SHP77 (cell line): ENCODE measurements at regions not wholly inside any gene's neighbourhood (a gene's known extent, or its start where the extent isn't known, plus 50 kb on each side); places are given as distances from the start of the nearest gene placed in this dataset.

ENCODE experiments used
- DNase-seq, 2 experiments: peaks; one replicate each; lab custom pipeline; 2025; lab: John Stamatoyannopoulos, UW

DNA sequence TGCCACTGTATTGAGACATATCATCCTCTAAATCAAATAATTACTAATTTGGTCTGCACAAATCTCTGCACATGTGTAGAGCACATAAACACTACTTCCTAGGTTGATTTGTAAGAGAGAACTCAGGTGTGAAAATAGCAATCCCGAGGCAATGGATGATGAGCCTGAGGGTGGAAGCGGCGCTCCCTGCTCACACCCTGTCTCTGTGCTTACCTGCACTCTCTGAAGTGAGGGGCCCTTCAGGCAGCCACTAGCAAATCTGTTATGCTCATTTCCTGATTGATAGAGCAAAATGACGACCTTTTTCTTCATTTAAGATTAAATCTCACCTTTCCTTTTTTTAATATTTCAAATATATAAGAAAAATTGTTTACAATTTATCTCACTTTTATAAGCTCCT lies 1995.7 kb upstream of the AGA start:
- no peak for DNase-seq

DNA sequence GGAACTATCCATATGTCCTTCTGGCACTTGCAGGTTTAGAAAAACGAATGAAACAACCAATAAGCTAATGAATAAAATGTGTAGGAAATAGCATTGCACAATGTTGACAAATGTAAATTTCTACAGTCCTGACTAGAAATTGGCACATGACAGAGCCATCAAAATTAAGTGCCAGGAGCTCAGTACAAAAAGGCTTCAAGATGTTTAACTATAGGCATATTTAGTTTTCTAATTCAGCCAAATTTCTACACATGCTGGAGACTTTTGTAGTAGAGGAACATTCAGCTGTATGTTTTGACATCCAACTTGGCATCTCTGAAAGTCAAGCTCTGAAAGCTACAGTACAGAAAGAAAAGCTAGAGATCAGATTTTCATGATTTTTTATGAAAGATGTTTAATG lies 1999.4 kb upstream of the AGA start:
- no peak for DNase-seq

DNA sequence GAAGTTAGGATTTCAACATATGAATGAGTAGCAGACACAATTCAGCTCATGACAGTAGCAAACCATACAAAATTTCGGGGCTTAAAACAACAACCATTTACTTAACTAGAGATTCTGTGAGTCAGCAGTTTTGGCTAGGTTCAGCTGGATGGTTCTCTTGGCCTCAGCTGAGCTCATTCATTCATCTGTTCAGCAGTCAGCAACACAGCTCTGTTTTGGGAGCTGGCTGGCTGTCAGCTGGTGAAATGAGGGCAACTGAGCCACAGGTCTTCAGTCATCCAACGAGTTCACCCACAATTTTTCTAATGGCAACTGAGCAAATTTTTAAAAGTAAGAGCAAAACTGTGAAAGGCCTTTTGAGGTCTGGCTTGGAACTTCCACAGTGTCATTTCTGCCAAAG lies 2005.1 kb upstream of the AGA start:
- DNase-seq = no peak

DNA sequence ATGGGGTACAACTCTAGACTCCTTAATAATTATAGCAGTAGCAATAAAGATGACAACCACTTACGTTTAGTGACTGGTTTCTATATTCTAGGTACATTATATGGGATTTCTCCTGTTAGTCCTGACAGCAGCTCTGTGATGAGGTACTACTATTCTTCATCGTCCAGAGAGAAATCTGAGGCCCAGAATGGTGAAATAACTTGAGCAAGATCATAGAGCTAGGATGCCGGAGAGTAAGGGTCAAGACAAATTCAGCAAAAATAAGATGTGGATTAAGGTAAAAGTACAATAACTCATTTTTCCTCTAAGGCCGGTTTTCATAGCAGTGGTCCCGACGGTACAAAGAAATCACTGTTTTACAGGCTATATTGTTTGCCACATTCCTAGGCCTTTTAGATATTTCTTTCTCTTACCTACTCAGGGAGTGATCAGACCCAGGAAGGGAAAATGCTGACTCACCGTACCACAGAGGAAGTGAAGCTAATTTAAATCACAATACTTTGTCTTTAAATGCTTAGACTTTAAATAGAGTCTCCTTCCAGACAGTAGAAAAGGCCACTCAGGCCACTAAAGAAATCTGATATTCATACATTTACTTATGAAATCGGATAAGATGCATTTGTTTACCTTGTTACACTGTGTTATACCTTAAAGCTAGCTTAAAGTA lies 2023.0 kb upstream of the AGA start:
- no peak for DNase-seq

DNA sequence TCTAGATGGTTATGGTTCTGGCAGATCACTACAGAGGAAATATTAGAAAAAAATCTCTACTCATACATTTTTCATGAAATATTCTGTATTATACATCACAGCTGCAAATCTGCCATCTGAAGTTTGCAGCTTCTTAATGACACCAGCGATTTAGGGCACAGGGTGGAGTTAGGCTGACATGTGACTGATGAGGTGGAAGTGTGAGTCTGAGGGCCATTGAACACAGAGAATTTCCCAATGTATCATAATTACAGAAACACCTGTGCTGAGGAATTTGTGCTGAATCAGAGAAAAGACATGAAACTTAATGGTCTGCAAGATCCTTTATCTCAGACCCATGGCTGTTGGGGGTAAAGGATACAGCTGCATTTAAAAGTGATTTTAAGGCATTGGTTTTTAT lies 2025.6 kb upstream of the AGA start:
- no peak for DNase-seq

DNA sequence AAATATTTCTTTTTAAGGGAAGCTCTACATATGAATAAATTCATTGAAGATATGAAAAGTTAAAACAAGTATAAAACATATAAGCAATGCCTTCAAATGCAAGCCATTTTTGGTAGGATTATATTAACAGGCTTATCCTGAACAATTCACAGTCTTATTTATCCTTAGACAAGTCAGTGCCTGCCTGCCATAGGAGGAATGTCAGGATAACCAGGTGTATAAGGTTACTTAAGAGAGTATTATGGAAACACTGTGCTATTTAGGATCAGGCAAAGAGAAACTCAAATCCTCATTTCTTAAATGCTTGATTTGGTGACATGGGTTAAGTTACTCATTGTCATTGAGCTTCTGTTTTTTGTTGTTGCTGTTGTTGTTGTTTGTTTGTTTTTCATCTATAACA lies 2029.9 kb upstream of the AGA start:
- DNase-seq = no peak

DNA sequence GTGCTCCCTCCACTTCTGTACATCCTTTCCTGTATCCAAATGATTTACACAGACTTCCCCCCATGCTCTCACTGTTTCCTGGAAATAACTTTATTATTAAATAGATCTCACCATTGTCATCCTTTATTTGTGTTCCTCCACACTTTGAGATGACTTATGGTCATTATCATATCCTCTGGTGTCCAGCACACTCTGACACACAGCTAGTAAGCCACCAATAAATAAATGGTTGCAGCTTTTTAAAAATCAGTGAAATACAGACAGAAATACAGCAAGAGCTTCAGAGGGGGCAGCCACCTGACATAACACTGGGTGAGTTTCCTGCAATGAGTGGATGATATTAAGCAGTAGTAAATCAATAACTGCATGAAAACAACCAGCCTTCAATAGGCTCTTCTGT lies 2036.4 kb upstream of the AGA start:
- peak; percentile 30 to 60 for DNase-seq

DNA sequence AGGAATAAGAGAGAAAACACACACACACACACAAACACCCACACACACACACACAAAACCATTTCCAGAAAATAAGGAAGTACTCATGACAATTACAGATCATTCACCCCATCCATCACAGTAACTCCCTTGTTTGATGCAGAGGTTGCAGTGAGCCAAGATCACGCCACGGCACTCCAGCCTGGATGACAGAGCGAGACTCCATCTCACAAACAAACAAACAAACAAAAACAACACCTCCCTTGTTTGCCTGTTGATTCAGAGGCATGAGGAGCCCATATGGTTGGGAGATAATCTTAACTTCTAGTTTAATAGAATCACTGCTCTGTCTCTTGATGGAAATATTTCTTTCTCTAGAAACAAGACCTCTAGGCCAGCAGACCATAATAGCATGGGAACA lies 2043.5 kb upstream of the AGA start:
- no peak for DNase-seq

DNA sequence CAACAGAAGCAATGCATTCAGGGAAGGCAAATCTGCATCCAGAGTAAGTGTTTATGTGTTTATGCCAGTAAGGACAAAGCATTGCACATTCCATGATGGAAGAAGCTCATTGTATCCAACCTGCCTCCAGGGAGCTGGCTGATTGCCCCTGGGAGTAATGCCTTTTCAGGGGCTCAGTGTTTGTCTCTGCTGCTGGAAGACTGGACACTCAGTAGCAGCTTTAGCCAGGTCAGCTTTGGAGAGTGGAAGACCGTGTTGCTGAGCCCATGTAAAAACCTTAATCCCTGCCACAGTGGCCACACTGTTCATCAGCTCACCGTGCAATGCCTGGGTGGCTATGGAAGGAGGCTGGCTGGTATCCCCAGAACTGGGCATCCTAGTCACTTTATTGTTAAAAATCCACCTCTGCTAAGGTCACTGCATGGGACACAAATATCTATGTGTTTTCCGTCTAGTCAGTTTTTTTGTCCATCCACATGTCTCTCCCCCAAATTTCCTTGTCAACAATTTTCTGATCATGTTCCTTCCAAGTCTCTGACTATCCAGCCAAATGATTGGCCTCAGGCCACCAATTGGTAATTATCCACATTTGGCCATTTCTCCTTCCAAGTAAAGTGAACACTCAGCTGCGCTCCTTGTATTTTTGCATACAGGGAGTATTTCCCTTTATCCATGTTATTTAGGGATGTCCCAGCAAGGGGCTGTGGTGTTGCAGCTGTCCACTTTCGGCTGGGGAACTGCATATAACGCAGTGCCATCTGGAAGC lies 2044.5 kb upstream of the AGA start:
- no peak for DNase-seq

DNA sequence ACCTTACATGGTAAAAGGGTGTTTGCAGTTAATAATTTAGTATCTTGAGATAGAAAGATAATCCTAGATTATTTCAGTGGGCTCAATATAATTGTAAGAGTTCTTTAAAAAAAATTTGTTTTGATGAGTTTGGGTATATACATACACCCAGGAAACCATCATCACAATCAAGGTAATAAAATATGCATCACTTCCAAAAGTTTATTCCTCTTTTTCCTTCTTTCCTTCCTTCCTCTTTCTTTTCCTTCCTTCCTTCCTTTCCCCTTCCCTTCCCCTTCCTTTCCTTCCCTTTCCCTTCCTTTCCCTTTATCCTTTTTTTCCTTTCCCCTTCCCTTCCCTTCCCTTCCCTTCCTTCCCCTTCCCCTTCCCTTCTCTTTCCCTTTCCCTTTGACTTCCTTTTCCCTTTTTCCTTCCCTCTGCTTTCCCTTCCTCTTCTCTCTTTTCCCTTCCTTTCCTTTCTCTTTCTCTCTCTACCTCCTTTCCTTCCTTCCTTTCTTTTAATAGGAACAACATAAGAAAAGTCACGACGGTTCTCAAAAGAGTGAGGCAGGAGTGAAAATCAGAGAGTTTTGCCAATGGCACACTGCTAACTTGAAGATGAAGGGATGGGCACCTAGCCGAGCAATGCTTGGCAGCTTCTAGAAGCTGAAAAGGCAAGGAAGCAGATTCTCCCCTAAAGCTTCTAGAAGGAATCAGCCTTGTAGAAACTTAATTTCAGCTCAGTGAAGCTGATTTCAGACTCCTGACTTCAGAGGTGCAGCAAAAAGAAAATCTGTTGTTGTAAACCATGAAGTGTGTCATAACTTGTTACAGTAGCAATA lies 2050.2 kb upstream of the AGA start:
- no peak for DNase-seq

DNA sequence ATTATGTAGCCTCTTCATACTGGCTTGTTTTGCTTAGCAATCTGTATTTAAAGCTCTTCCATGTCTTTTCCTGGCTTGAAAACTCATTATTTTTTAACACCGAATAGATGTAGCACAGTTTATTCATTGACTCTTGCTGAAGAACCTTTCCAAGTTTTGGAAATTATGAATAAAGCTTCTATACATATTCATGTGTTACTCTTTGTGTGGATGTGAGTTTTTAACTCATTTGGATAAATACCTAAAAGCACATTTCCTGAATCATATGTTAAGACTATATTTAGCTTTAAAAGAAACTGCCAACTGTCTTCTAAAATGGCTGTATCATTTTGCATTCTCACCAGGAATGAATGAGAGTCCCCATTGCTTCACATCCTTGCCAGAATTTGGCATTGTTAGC lies 2061.7 kb upstream of the AGA start:
- DNase-seq = no peak

DNA sequence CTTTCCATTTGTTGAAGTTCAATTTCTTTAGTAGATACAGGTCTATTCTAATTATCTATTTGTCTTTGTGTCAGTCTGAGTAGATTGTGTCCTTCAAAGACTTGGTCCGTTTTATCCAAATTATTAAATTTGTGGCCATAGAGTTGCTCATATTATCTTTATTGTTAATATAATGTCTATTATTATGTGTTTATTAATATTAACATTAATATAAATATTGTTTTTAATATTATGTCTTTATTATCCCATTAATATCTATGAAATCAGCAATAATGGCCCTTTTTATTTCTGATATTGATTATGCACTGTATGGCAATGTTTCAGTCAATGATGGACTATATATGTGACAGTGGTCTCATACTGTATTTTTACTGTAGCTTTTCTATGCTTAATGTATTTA lies 2067.3 kb upstream of the AGA start:
- DNase-seq = no peak

DNA sequence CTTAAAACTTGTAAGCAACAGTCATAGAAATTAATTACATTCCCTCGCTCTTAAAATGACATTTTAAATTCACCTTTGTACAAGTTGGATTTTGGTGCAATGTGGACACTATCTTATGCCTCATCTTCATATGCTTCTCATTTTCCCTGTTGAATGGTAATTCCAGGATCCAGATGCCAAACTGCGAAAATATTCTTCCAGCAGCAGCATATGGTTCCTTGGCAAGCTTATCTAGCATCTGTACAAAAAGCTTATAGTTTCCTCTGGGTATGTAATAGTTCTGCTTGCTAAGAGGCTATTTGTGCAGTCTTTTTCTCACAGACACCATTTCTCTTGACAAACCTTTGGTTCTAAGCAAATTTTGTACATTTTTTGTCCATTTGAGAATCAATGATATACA lies 2079.7 kb upstream of the AGA start:
- no peak for DNase-seq

DNA sequence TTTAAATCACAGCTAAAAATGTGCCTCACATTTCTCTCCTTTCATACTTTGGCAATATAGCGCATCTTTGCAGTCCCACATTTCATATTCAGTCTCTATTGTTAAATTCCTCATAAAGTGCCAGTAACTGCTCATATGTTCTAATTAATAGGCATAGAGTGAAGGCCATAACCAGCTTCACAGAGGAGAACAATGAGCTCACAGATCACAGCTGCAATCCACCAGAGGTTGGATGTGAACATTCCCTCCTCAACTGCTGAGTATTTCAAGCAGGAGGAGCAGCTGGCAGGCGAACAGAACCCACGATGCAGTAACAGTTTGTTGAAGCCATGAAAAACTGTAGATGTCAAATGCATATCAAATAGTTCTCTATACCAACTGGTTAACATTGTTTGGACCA lies 2088.7 kb upstream of the AGA start:
- DNase-seq = peak; percentile 1 to 16

DNA sequence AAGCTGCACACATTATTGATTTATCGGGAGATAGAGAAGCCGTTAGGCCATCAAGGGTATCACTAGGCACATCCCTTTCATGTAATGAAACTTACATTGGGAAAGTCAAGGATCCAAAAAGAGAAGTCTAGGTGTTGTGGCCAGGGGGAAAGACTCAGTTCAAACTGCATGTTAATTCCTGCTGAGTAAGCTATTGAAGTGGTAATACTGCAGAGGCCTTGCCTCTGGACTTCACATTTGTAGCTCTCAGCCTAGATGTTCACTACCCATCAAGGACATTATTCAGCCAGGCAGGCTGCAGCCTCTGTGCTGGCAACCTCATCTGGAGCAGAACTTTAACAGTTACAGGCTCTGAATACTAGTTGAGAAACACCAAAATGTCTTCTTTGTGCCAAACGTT lies 2094.5 kb upstream of the AGA start:
- DNase-seq = no peak

DNA sequence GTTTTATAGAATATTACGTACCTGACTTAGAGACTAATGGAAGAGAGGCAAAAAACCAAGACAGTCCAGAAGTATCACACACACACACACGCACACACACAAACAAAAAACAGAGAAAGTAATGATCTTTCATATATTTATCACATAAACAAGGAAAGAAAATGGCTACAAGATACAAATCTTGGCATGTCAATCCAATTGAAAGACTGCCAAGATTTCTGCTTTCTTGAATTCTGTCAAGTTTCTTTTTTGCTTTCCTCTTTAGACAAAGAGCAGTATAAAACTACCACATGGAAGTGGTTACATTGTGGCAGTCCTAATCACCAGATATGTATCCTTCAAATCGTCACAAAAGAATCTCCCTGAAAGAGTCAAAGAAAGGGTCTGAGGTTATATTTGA lies 2097.4 kb upstream of the AGA start:
- no peak for DNase-seq

DNA sequence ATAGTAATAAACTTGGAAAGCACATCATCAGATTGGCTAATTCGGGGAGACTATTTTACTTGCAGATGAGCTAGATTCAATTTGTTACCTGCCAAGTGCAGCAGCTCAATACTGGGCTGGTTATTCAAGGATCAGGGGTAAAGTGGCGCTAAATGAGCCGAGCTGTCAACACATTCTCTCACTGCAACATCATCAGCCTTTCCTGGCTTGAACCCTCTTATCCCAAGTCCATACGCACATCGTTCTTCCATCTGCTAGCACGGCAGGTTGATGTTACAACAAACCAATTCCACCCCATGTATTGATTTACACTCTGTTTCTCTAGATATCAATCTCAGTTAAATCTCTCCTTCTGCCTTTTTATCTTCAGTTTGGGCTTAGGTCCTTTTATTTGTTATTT lies 2101.5 kb upstream of the AGA start:
- DNase-seq = no peak

DNA sequence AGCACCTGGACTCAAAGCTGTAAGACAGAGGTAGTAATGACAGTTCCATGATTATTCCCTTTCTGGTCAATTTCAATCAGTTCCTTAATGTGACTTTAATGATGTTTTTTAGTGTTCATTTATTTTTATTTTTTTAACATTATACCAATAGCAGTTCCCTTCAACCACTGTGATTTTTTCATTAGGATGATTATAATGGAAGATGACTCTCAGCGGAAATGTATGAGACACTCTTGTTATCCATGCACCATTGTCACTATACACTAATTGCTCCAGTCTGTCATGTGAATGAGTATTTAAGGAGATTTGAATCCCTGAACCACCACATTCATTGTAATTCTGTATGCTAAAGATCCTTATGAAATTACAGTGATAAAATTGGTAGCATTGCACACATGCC lies 2102.3 kb upstream of the AGA start:
- no peak for DNase-seq

DNA sequence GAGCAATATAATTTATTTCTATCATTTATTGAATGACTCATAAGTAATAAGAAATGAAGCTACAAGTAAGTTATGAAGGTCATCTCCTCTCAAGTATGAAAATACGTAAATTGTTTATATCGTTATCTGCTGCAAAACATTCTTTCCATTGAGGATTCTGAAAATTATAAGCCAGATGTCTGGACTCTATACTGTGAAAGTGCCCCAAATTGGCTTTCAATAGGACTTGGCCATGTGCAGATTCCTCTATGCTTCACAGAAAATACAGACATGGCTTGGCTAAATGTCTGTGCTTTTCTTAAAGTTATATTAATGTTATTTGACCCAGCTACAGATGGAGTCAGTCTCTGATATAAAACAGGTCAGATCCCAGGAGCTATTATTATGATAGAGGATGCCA lies 2109.9 kb upstream of the AGA start:
- DNase-seq = no peak

DNA sequence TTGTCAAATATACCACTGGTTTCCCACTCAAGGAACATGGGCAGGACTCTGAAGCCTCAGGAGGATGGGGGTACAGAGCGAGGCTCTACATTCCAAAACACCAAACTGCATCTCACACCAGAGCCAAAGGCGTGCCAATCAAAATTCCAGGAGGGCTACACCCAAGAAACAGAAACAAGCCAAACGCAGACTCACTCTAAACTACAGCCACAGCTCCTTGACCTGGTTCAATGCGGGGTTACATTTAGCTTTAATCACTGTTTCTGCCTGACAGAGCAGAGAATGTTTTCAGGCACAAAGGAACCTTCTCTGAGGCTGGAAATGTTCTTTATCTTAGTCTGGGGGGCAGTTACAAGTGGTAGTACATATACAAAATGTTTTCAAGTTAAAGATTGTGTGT lies 2121.5 kb upstream of the AGA start:
- DNase-seq = no peak

DNA sequence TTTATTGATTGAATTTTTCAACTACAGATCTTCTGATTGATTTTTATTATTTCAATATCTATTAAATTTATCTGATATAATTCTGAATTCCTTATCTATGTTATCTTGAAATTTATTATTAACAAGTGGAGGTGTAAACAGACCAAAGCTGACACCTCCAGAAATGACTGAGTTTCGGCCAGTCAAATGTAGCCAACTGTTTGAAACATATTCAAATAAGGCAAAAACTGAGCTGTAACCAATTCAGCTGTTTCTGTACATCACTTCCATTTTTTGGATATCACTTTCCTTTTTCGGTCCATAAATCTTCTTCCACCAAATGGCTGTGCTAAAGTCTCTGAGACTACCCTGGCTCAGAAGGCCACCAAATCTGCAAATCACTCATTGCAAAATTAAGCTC lies 2127.3 kb upstream of the AGA start:
- no peak for DNase-seq

DNA sequence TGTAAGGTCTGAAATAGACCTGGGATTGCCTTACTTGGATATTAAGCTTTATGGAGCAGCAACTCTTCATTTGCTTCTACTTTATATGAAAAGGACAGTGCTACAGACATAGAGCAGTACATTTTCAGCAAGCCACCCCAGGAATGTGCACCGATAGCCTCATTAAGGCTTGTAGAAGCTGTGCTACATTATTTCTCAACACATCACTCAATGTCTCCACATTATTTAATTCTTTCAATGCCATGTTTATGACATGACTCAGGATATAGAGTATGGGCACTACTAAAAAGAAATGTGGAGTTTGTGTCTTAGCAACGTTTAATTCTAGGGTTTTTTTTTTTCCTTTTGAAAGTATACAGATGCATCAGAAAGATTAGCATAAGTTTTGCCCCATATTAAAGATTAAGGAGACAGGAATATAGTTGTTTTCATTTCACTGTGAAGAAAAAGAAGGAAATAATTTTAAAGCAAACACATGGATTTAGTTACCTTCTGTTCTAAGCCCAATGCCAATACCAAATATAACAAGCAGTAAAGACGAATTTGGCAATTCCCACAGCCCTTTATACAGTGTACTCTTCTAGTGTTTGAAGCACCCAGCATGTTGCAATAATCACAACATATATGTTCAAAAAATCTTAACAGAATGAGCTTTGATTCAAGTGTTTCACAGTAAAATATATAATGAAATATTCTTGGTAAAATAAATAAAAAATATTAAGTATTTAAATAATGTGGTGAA lies 2140.1 kb upstream of the AGA start:
- no peak for DNase-seq

DNA sequence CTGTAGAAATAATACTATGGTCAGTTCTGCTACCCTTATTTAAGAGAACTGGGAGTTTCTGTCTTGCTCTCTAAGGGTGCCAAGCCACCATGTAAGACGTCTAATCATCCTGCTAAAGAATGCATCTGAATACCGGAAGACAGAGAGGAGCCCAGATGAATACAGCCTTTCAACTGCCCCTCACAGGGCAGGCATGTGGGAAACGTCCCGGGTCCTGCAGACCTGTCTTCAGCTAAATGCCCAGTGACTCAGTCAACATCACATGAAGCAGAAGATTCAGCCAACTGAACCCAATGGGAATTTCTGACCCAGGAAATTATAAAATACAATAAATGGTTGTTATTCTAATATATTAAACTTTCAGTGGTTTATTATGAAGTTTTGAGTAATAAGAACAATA lies 2141.0 kb upstream of the AGA start:
- DNase-seq = no peak
